ENCODE measurements at regions not wholly inside any gene's neighbourhood (a gene's known extent, or its start where the extent isn't known, plus 50 kb on each side); places are given as distances from the start of the nearest gene placed in this dataset.

- H3K27me3 ChIP-seq, result no peaks in the 10 kb centered on the region
- no peak overlapping the region for H3K27ac ChIP-seq
- no peak for DNase-seq
- no peak overlapping the region for H3K4me3 ChIP-seq
- H3K4me1 ChIP-seq, result no peaks in the 10 kb centered on the region
- intact Hi-C loops (cut with DNase I; ENCODE audit: low total_unique reads), result no loop called here
- WGBS, 5 donors, result 77 to 89% (median 83%) methylated on average over 2 of the region's 2 CpGs
- TF ChIP-seq POLR2A (IDR thresholded peaks at IDR 0.05) (no peak), POLR2AphosphoS5 (IDR thresholded peaks at IDR 0.05) (no peak), CTCF (IDR thresholded peaks at IDR 0.05) (no peak), EP300 (IDR thresholded peaks at IDR 0.05) (no peak)
- no peaks in the 10 kb centered on the region for H3K36me3 ChIP-seq
- H3K9me3 ChIP-seq, result peaks cover 0 to 21% (median 2%) of the 10 kb centered on the region in 4 donors
These were observed 85.1 kb downstream of the CLDN17 start for GRCh38 chr21:30081506-30081905.

GRCh38 chr21:30072496-30072895 is 94.1 kb downstream of the CLDN17 start:
- no peak for TF ChIP-seq CTCF (IDR thresholded peaks at IDR 0.05)
- Histone ChIP-seq H3K9me3 (peaks cover 2 to 21% (median 8%) of the 10 kb centered on the region in 4 donors), H3K4me3 (no peak overlapping the region), H3K27ac (no peak overlapping the region), H3K4me1 (no peaks in the 10 kb centered on the region), H3K27me3 (no peaks in the 10 kb centered on the region), H3K36me3 (no peaks in the 10 kb centered on the region)
- DNase-seq, result peak; percentile 27 to 36
- intact Hi-C loops (cut with DNase I; ENCODE audit: low total_unique reads), result no loop called here
- WGBS, 5 donors, result 5 to 23% (median 20%) methylated on average over 4 of the region's 4 CpGs

- H3K27ac ChIP-seq, result no peak overlapping the region
- H3K36me3 ChIP-seq, result no peaks in the 10 kb centered on the region
- WGBS, 5 donors, result 5 to 31% (median 25%) methylated on average over 1 of the region's 1 CpG
- no peaks in the 10 kb centered on the region for H3K9me3 ChIP-seq
- TF ChIP-seq EP300 (IDR thresholded peaks at IDR 0.05) (no peak), POLR2A (IDR thresholded peaks at IDR 0.05) (no peak), POLR2AphosphoS5 (IDR thresholded peaks at IDR 0.05) (no peak), CTCF (IDR thresholded peaks at IDR 0.05) (no peak)
- no peak for DNase-seq
- H3K4me1 ChIP-seq, result no peaks in the 10 kb centered on the region
- H3K4me3 ChIP-seq, result no peak overlapping the region
- H3K27me3 ChIP-seq, result no peaks in the 10 kb centered on the region
- intact Hi-C loops (cut with DNase I; ENCODE audit: low total_unique reads), result no loop called here
These were observed 107.7 kb downstream of the CLDN17 start for GRCh38 chr21:30058928-30059327.

GRCh38 chr21:30057108-30057507 is 109.5 kb downstream of the CLDN17 start:
- Histone ChIP-seq H3K27ac (no peak overlapping the region), H3K4me1 (no peaks in the 10 kb centered on the region), H3K9me3 (no peaks in the 10 kb centered on the region), H3K27me3 (no peaks in the 10 kb centered on the region), H3K4me3 (no peak overlapping the region), H3K36me3 (no peaks in the 10 kb centered on the region)
- no peak for TF ChIP-seq POLR2AphosphoS5 (IDR thresholded peaks at IDR 0.05)
- TF ChIP-seq POLR2A (IDR thresholded peaks at IDR 0.05), result no peak
- no peak for TF ChIP-seq EP300 (IDR thresholded peaks at IDR 0.05)
- TF ChIP-seq CTCF (IDR thresholded peaks at IDR 0.05), result no peak
- DNase-seq, result no peak
- intact Hi-C loops (cut with DNase I; ENCODE audit: low total_unique reads), result no loop called here
- WGBS, 5 donors, result 64 to 78% (median 74%) methylated on average over 3 of the region's 3 CpGs
